ENCODE measurements at regions not wholly inside any gene's neighbourhood (a gene's known extent, or its start where the extent isn't known, plus 50 kb on each side); places are given as distances from the start of the nearest gene placed in this dataset.

- Mint-ChIP-seq H3K4me3 (no peak overlapping the region), H3K36me3 (ENCODE audit: low read depth) (no peaks in the 10 kb centered on the region), H3K27ac (no peak overlapping the region), H3K9me3 (no peaks in the 10 kb centered on the region), H3K4me1 (no peaks in the 10 kb centered on the region), H3K27me3 (ENCODE audit: insufficient read depth) (no peaks in the 10 kb centered on the region)
- Histone ChIP-seq H3K27me3 (ENCODE audit: control insufficient read depth, insufficient read depth, low read length, poor library complexity, severe bottlenecking) (no peaks in the 10 kb centered on the region), H3K4me1 (ENCODE audit: control insufficient read depth, insufficient read depth, low read length) (no peaks in the 10 kb centered on the region), H3K9ac (ENCODE audit: extremely low read depth, low read length, poor library complexity, severe bottlenecking) (no peak overlapping the region), H3K27ac (ENCODE audit: low read depth, low read length) (no peak overlapping the region), H3K36me3 (ENCODE audit: control insufficient read depth, insufficient read depth, low read length) (no peaks in the 10 kb centered on the region), H3K9me3 (ENCODE audit: control insufficient read depth, low read length) (no peaks in the 10 kb centered on the region), H3K4me3 (ENCODE audit: low read length) (no peak overlapping the region)
- DNase-seq = no peak
- WGBS, 2 experiments (ENCODE audit: insufficient coverage in 1 of 2, insufficient read length in 1 of 2) = 94 to 100% methylated on average over 6 of the region's 6 CpGs
- TF ChIP-seq, protein P1, sequence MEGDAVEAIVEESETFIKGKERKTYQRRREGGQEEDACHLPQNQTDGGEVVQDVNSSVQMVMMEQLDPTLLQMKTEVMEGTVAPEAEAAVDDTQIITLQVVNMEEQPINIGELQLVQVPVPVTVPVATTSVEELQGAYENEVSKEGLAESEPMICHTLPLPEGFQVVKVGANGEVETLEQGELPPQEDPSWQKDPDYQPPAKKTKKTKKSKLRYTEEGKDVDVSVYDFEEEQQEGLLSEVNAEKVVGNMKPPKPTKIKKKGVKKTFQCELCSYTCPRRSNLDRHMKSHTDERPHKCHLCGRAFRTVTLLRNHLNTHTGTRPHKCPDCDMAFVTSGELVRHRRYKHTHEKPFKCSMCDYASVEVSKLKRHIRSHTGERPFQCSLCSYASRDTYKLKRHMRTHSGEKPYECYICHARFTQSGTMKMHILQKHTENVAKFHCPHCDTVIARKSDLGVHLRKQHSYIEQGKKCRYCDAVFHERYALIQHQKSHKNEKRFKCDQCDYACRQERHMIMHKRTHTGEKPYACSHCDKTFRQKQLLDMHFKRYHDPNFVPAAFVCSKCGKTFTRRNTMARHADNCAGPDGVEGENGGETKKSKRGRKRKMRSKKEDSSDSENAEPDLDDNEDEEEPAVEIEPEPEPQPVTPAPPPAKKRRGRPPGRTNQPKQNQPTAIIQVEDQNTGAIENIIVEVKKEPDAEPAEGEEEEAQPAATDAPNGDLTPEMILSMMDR (conservative IDR thresholded peaks at IDR 0.05) = no peak
Measured at GRCh38 chr18:73735836-73736235, 411.8 kb downstream of the FBXO15 start.

- 90% methylated on average over 4 of the region's 4 CpGs; no CpG with 5 or more reads in 1 of the 2 experiments for WGBS, 2 experiments (ENCODE audit: insufficient coverage in 1 of 2, insufficient read length in 1 of 2)
- Mint-ChIP-seq H3K27ac (no peak overlapping the region), H3K27me3 (ENCODE audit: insufficient read depth) (no peaks in the 10 kb centered on the region), H3K4me1 (no peaks in the 10 kb centered on the region), H3K36me3 (ENCODE audit: low read depth) (no peaks in the 10 kb centered on the region), H3K9me3 (peaks cover 6% of the 10 kb centered on the region), H3K4me3 (no peak overlapping the region)
- DNase-seq = no peak
- TF ChIP-seq, protein P1 (conservative IDR thresholded peaks at IDR 0.05) = no peak
- no peaks in the 10 kb centered on the region for H3K36me3 ChIP-seq (ENCODE audit: control insufficient read depth, insufficient read depth, low read length)
- H3K4me1 ChIP-seq (ENCODE audit: control insufficient read depth, insufficient read depth, low read length) = no peaks in the 10 kb centered on the region
- no peak overlapping the region for H3K4me3 ChIP-seq (ENCODE audit: low read length)
- H3K27ac ChIP-seq (ENCODE audit: low read depth, low read length) = no peak overlapping the region
- H3K9ac ChIP-seq (ENCODE audit: extremely low read depth, low read length, poor library complexity, severe bottlenecking) = no peak overlapping the region
- no peaks in the 10 kb centered on the region for H3K27me3 ChIP-seq (ENCODE audit: control insufficient read depth, insufficient read depth, low read length, poor library complexity, severe bottlenecking)
- H3K9me3 ChIP-seq (ENCODE audit: control insufficient read depth, low read length) = no peaks in the 10 kb centered on the region
Measured at GRCh38 chr18:73733806-73734314, 413.8 kb downstream of the FBXO15 start.

GRCh38 chr18:73733376-73733775, 414.3 kb downstream of the FBXO15 start:
- no peaks in the 10 kb centered on the region for H3K4me1 ChIP-seq (ENCODE audit: control insufficient read depth, insufficient read depth, low read length)
- Mint-ChIP-seq H3K4me3 (no peak overlapping the region), H3K36me3 (ENCODE audit: low read depth) (no peaks in the 10 kb centered on the region), H3K9me3 (peaks cover 6% of the 10 kb centered on the region), H3K4me1 (no peaks in the 10 kb centered on the region), H3K27ac (no peak overlapping the region), H3K27me3 (ENCODE audit: insufficient read depth) (no peaks in the 10 kb centered on the region)
- H3K27me3 ChIP-seq (ENCODE audit: control insufficient read depth, insufficient read depth, low read length, poor library complexity, severe bottlenecking) = no peaks in the 10 kb centered on the region
- H3K9me3 ChIP-seq (ENCODE audit: control insufficient read depth, low read length) = no peaks in the 10 kb centered on the region
- no peak overlapping the region for H3K4me3 ChIP-seq (ENCODE audit: low read length)
- H3K27ac ChIP-seq (ENCODE audit: low read depth, low read length) = no peak overlapping the region
- no peak for DNase-seq
- H3K36me3 ChIP-seq (ENCODE audit: control insufficient read depth, insufficient read depth, low read length) = no peaks in the 10 kb centered on the region
- H3K9ac ChIP-seq (ENCODE audit: extremely low read depth, low read length, poor library complexity, severe bottlenecking) = no peak overlapping the region
- WGBS, 2 experiments (ENCODE audit: insufficient coverage in 1 of 2, insufficient read length in 1 of 2) = 87% methylated on average over 3 to 4 of the region's 4 CpGs
- TF ChIP-seq, protein P1 (conservative IDR thresholded peaks at IDR 0.05) = no peak
